ENCODE measurements at regions not wholly inside any gene's neighbourhood (a gene's known extent, or its start where the extent isn't known, plus 50 kb on each side); places are given as distances from the start of the nearest gene placed in this dataset.
"Not testable (repeated sequence)": the region's sequence is repeated elsewhere in the genome, so short reads cannot be mapped to it uniquely, and the experiment has no call there.

DNA sequence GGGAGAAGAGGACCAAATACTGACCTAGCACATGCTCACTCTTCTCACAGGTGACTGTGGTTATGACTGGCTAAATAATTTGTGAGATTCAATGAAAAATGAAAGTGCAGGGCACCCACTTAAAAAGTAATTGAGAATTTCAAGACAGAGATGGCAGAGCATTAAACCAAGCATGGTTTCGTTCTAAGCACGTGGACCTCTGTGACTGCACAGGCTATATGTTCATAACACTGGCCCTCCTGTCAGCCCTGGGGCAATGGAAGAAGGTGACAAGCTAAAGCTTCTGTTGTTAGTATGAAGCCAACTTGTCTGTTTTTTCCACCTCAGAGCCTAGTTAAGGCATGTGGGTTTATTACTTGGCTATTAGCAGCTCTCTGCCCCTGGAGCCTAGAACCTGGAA lies 130.9 kb downstream of the FASLG start:
- Mint-ChIP-seq H3K27ac (ENCODE audit: unreplicated experiment) (no peak overlapping the region), H3K4me3 (no peak overlapping the region), H3K4me1 (no peaks in the 10 kb centered on the region), H3K9me3 (peaks cover 9% of the 10 kb centered on the region), H3K36me3 (ENCODE audit: low read depth) (no peaks in the 10 kb centered on the region), H3K27me3 (ENCODE audit: low read depth) (no peaks in the 10 kb centered on the region)
- no peak for DNase-seq (ENCODE audit: low read depth, low spot score)
- TF ChIP-seq CTCF (conservative IDR thresholded peaks at IDR 0.05) = no peak

DNA sequence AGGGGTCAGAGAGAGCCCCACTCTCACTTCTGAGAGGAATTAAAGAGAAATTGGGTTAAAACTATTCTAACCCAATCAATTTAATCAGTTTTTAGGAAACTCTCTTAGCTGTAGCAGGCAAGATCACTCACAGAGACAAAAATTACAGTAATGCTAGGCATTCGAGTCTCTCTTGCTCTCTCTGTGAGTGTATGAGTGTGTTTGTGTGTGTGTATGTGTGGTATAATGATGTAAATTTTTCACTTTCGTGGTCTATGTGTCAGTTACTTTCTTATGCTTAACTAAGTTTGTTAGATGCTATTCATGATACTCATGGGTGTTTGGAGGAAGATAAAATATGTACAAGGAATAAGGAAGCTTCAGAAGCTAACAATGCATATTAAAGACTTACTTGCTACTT lies 131.3 kb downstream of the FASLG start:
- H3K36me3 Mint-ChIP-seq (ENCODE audit: low read depth) = no peaks in the 10 kb centered on the region
- no peak overlapping the region for H3K27ac Mint-ChIP-seq (ENCODE audit: unreplicated experiment)
- DNase-seq (ENCODE audit: low read depth, low spot score) = no peak
- H3K4me1 Mint-ChIP-seq = no peaks in the 10 kb centered on the region
- no peak for TF ChIP-seq CTCF (conservative IDR thresholded peaks at IDR 0.05)
- H3K27me3 Mint-ChIP-seq (ENCODE audit: low read depth) = no peaks in the 10 kb centered on the region
- H3K9me3 Mint-ChIP-seq = peaks cover 9% of the 10 kb centered on the region
- H3K4me3 Mint-ChIP-seq = no peak overlapping the region

DNA sequence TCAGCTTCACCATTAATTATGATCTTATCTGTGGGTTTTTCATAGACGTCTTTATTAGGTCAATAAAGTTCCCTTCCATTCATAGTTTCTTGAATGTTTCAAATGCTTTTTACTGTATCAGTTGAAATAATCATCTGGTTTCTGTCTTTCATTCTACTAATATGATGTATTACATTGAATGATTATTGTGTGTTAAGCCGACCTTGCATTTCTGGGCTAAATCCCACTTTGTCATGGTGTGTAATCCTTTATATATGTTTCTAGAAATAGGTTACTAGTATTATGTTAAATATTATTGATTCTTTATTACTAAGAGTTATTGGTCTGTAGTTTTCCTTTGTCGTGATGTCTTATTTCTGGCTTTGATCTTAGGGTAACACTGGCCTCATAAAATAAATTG lies 134.9 kb downstream of the FASLG start:
- Mint-ChIP-seq H3K27ac (ENCODE audit: unreplicated experiment) (no peak overlapping the region), H3K9me3 (peaks cover 3% of the 10 kb centered on the region), H3K27me3 (ENCODE audit: low read depth) (no peaks in the 10 kb centered on the region), H3K36me3 (ENCODE audit: low read depth) (no peaks in the 10 kb centered on the region), H3K4me1 (no peaks in the 10 kb centered on the region), H3K4me3 (no peak overlapping the region)
- DNase-seq (ENCODE audit: low read depth, low spot score) = no peak
- TF ChIP-seq CTCF (conservative IDR thresholded peaks at IDR 0.05) = no peak

- H3K36me3 Mint-ChIP-seq (ENCODE audit: low read depth) = no peaks in the 10 kb centered on the region
- no peaks in the 10 kb centered on the region for H3K4me1 Mint-ChIP-seq
- no peak for DNase-seq (ENCODE audit: low read depth, low spot score)
- H3K27ac Mint-ChIP-seq (ENCODE audit: unreplicated experiment) = no peak overlapping the region
- H3K4me3 Mint-ChIP-seq = no peak overlapping the region
- no peaks in the 10 kb centered on the region for H3K27me3 Mint-ChIP-seq (ENCODE audit: low read depth)
- TF ChIP-seq CTCF (conservative IDR thresholded peaks at IDR 0.05) = no peak
- peaks cover 6% of the 10 kb centered on the region for H3K9me3 Mint-ChIP-seq
These were observed 136.8 kb downstream of the FASLG start for GRCh38 chr1:172795741-172796140.

- not testable (repeated sequence) for H3K27ac Mint-ChIP-seq (ENCODE audit: unreplicated experiment); H3K36me3 Mint-ChIP-seq (ENCODE audit: low read depth); H3K4me3 Mint-ChIP-seq; H3K27me3 Mint-ChIP-seq (ENCODE audit: low read depth); H3K4me1 Mint-ChIP-seq; DNase-seq (ENCODE audit: low read depth, low spot score)
- H3K9me3 Mint-ChIP-seq = peaks cover 14% of the 10 kb centered on the region
These were observed 140.9 kb downstream of the FASLG start for GRCh38 chr1:172799804-172800203.

DNA sequence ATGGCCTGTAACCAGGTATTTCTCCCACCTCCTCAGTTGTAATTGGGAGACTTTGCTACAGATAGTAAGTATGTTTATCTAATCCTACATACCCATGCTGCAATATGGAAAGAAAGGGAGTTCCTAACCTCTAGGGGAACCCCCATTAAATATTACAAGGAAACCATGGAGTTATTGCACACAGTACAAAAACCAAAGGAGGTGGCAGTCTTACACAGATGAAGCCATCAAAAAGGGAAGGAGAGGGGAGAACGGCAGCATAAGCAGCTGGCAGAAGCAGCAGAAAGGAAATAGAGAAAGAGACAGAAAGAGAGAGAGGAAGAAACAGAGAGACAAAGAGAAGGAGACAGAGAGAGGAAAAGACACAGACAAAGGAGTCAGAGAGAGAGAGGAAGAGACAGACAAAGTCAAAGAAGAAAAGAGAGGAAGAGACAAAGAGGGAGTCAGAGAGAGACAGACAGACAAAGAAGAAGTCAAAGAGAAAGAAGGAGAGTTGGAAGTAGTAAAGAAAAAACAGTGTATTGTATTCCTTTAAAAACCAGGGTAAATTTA lies 142.9 kb downstream of the FASLG start:
- H3K9me3 Mint-ChIP-seq = peaks cover 14% of the 10 kb centered on the region
- H3K27me3 Mint-ChIP-seq (ENCODE audit: low read depth) = no peaks in the 10 kb centered on the region
- no peak for DNase-seq (ENCODE audit: low read depth, low spot score)
- H3K27ac Mint-ChIP-seq (ENCODE audit: unreplicated experiment) = no peak overlapping the region
- no peak overlapping the region for H3K4me3 Mint-ChIP-seq
- H3K36me3 Mint-ChIP-seq (ENCODE audit: low read depth) = no peaks in the 10 kb centered on the region
- no peaks in the 10 kb centered on the region for H3K4me1 Mint-ChIP-seq
- no peak for TF ChIP-seq CTCF (conservative IDR thresholded peaks at IDR 0.05)

Data from neural crest cell (in vitro differentiated cells).